ENCODE measurements at regions not wholly inside any gene's neighbourhood (a gene's known extent, or its start where the extent isn't known, plus 50 kb on each side); places are given as distances from the start of the nearest gene placed in this dataset.

- TF ChIP-seq CTCF (conservative IDR thresholded peaks at IDR 0.05; ENCODE audit: low read depth, low read length) (no peak), ELK1 (IDR thresholded peaks at IDR 0.05; ENCODE audit: borderline replicate concordance, low read depth, low read length) (no peak), POLR2A (IDR thresholded peaks at IDR 0.05; ENCODE audit: low read depth, low read length) (no peak), RAD21 (IDR thresholded peaks at IDR 0.05; ENCODE audit: low read length) (no peak), CEBPB (IDR thresholded peaks at IDR 0.05; ENCODE audit: low read depth, low read length) (no peak), BHLHE40 (IDR thresholded peaks at IDR 0.05; ENCODE audit: low read depth, low read length) (no peak), NFE2L2 (IDR thresholded peaks at IDR 0.05; ENCODE audit: low read depth, low read length) (no peak), USF2 (IDR thresholded peaks at IDR 0.05; ENCODE audit: low read depth, low read length) (no peak), CHD1 (IDR thresholded peaks at IDR 0.05; ENCODE audit: low read depth, low read length) (no peak), SMC3 (IDR thresholded peaks at IDR 0.05; ENCODE audit: low read depth, low read length) (no peak)
Measured at GRCh38 chr4:189136462-189136861, 804.2 kb upstream of the FRG1 start.

Data from IMR-90 (cell line).